ENCODE measurements at regions not wholly inside any gene's neighbourhood (a gene's known extent, or its start where the extent isn't known, plus 50 kb on each side); places are given as distances from the start of the nearest gene placed in this dataset.

DNA sequence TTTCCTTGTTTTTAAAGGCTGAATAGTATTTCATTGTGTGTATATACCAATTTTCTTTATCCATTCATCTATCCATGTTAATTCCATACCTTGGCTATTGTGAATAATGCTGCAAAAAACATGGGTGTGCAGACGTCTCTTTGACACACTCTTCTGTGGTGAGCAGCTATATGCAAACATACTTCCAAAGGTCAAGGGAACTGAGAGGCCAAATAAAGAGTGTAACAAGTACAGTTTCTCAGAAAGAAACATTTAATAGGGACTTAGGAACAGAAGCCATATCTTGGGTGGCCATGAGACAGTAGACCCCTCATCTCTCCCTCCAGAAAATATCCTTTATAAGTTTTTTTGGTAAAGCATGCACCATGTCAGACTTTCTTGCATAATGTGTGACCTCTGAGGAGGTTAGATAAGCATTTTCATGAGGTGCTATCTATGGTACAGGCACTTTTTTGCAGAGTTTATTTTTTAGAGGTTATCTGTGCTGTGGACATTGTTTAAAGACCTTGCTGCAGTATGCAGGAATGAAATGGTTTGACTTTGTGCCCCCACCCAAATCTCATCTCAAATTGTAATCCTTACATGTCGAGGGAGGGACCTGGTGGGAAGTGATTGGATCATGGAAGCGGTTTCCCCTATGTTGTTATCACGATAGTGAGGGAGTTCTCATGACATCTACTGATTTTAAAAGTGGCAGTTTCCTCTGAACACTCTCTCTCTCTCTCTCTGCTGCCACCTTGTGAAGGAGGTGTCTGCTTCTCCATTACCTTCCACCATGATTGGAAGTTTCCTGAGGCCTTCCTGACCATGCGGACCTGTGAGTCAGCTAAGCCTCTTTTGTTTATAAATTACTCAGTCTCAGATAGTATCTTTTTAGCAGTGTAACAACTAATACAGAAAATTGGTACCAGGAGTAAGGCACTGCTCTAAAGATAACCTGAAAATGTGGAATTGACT lies 1202.3 kb downstream of the GALC start:
- POLR2A ChIA-PET = no interaction called here
- no TSS peak for BruUV-seq (replicated peaks)
- H3K79me2 ChIP-seq (ENCODE audit: control insufficient read depth, insufficient read depth, low read length) = no peaks in the 10 kb centered on the region
- H3K4me2 ChIP-seq (ENCODE audit: insufficient read depth, low read length) = no peak overlapping the region
- no peak overlapping the region for H3K27ac ChIP-seq (ENCODE audit: insufficient read depth, low read depth, low read length)
- H3K36me3 ChIP-seq (ENCODE audit: control insufficient read depth in 2 of 2, extremely low read depth in 1 of 2, insufficient read depth in 2 of 2, low read length in 2 of 2) = no peaks in the 10 kb centered on the region
- no peaks in the 10 kb centered on the region for H3K27me3 ChIP-seq (ENCODE audit: control insufficient read depth in 2 of 2, insufficient read depth in 2 of 2, low read length in 2 of 2)
- peaks cover 1% of the 10 kb centered on the region for H3K9me3 ChIP-seq (replicated peaks; ENCODE audit: control insufficient read depth, insufficient read depth, low read length)
- H3K9ac ChIP-seq (replicated peaks; ENCODE audit: extremely low read depth, insufficient read depth, low read length) = no peak overlapping the region
- no peak for FAIRE-seq
- intact Hi-C loops (cut with micrococcal nuclease) (no loop called here), dilution Hi-C loops (cut with MboI; ENCODE audit: extremely low pct_ligation_motif_present, low sequenced_read_pairs) (no loop called here)
- no peaks in the 10 kb centered on the region for H4K20me1 ChIP-seq (replicated peaks; ENCODE audit: control insufficient read depth, extremely low read depth, insufficient read depth, low read length)
- no peaks in the 10 kb centered on the region for H3K4me1 ChIP-seq (ENCODE audit: control insufficient read depth, extremely low read depth, insufficient read depth, low read length)
- no peak overlapping the region for H3K4me3 ChIP-seq (replicated peaks in 1 of 3; ENCODE audit: insufficient read depth in 1 of 3, low read depth in 1 of 3, low read length in 3 of 3)
- TF ChIP-seq POLR2AphosphoS5 (IDR thresholded peaks at IDR 0.05; ENCODE audit: insufficient read depth, low read depth, low read length) (no peak), FOS (IDR thresholded peaks at IDR 0.05; ENCODE audit: borderline replicate concordance, insufficient read depth, low read length) (no peak), GATA2 (IDR thresholded peaks at IDR 0.05; ENCODE audit: insufficient read depth, insufficient read length, low read depth, low read length) (no peak), POLR2A (IDR thresholded peaks at IDR 0.05; ENCODE audit: low read depth, low read length) (no peak)
- TF ChIP-seq, protein P1, sequence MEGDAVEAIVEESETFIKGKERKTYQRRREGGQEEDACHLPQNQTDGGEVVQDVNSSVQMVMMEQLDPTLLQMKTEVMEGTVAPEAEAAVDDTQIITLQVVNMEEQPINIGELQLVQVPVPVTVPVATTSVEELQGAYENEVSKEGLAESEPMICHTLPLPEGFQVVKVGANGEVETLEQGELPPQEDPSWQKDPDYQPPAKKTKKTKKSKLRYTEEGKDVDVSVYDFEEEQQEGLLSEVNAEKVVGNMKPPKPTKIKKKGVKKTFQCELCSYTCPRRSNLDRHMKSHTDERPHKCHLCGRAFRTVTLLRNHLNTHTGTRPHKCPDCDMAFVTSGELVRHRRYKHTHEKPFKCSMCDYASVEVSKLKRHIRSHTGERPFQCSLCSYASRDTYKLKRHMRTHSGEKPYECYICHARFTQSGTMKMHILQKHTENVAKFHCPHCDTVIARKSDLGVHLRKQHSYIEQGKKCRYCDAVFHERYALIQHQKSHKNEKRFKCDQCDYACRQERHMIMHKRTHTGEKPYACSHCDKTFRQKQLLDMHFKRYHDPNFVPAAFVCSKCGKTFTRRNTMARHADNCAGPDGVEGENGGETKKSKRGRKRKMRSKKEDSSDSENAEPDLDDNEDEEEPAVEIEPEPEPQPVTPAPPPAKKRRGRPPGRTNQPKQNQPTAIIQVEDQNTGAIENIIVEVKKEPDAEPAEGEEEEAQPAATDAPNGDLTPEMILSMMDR (IDR thresholded peaks at IDR 0.05; ENCODE audit: extremely low read depth in 1 of 2, insufficient read depth in 1 of 2, low read depth in 1 of 2, low read length in 2 of 2) = no peak
- TF ChIP-seq, protein P2, sequence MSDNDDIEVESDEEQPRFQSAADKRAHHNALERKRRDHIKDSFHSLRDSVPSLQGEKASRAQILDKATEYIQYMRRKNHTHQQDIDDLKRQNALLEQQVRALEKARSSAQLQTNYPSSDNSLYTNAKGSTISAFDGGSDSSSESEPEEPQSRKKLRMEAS (IDR thresholded peaks at IDR 0.05; ENCODE audit: insufficient read depth, insufficient read length) = no peak
- no peak overlapping the region for H2AFZ ChIP-seq (ENCODE audit: low read depth, low read length)
- no peak for DNase-seq (ENCODE audit: low read depth, low spot score)
- H3K9me1 ChIP-seq (replicated peaks; ENCODE audit: control insufficient read depth, extremely low read depth, insufficient read depth, low read length) = no peaks in the 10 kb centered on the region
- CTCF ChIA-PET = no interaction called here
